Esophagus muscularis mucosa (tissue), 3 donors: ENCODE measurements at regions not wholly inside any gene's neighbourhood (a gene's known extent, or its start where the extent isn't known, plus 50 kb on each side); places are given as distances from the start of the nearest gene placed in this dataset.

Source experiments
- EP300 ChIP-seq: sonication (generic); formaldehyde crosslinking; IDR thresholded peaks from one replicate; pipeline ENCODE4 v1.6.1; 2017; ENCODE audit warnings: antibody characterized with exemption
- TF ChIP-seq, protein P1 (sequence below), 3 experiments: fragments of 200-600 bp in 2 of 3; fragments of 450-650 bp in 1 of 3; sonication (generic) in 2 of 3; IDR thresholded peaks; one replicate each; pipeline ENCODE4 v1.5.1; 2017 to 2019; ENCODE audit warnings: antibody characterized with exemption in 3 of 3, mild to moderate bottlenecking in 2 of 3, moderate library complexity in 1 of 3

GRCh38 chr9:79431019-79431679, 140.6 kb upstream of the TLE4 start:
- TF ChIP-seq, protein P1, sequence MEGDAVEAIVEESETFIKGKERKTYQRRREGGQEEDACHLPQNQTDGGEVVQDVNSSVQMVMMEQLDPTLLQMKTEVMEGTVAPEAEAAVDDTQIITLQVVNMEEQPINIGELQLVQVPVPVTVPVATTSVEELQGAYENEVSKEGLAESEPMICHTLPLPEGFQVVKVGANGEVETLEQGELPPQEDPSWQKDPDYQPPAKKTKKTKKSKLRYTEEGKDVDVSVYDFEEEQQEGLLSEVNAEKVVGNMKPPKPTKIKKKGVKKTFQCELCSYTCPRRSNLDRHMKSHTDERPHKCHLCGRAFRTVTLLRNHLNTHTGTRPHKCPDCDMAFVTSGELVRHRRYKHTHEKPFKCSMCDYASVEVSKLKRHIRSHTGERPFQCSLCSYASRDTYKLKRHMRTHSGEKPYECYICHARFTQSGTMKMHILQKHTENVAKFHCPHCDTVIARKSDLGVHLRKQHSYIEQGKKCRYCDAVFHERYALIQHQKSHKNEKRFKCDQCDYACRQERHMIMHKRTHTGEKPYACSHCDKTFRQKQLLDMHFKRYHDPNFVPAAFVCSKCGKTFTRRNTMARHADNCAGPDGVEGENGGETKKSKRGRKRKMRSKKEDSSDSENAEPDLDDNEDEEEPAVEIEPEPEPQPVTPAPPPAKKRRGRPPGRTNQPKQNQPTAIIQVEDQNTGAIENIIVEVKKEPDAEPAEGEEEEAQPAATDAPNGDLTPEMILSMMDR (IDR thresholded peaks at IDR 0.05) = no peak
- no peak for TF ChIP-seq EP300
